ENCODE measurements at regions not wholly inside any gene's neighbourhood (a gene's known extent, or its start where the extent isn't known, plus 50 kb on each side); places are given as distances from the start of the nearest gene placed in this dataset.

GRCh38 chr6:6724539-6725467 is 136.3 kb downstream of the LY86 start:
- POLR2A ChIA-PET, result interaction anchor here (0.9 to 2.2 kb wide), 9 partner anchors 9 to 538 kb away, joined by 3 to 7 read pairs (median 3); no protein-coding TSS in a partner anchor
- BruUV-seq (replicated peaks), result no TSS peak
- intact Hi-C loops (cut with micrococcal nuclease), result loop anchor here (1.0 to 10.0 kb wide), 5 partner anchors 48 to 518 kb away; no protein-coding TSS in a partner anchor

GRCh38 chr6:6725468-6726209 is 137.1 kb downstream of the LY86 start:
- CTCF ChIA-PET, result interaction anchor here (0.6 to 2.7 kb wide), 15 partner anchors 11 to 778 kb away, joined by 3 to 25 read pairs (median 4); no protein-coding TSS in a partner anchor
- H3K27ac Mint-ChIP-seq (ENCODE audit: low read depth, unreplicated experiment), result no peak overlapping the region

More at GRCh38 chr6:6724539-6725467, 136.3 kb downstream of the LY86 start:
- TF ChIP-seq CTCF (IDR thresholded peaks at IDR 0.05; ENCODE audit: unreplicated experiment), result peak; percentile 82
- CTCF ChIA-PET, result interaction anchor here (0.5 to 2.8 kb wide), 46 partner anchors 10 to 1959 kb away, joined by 3 to 25 read pairs (median 4); no protein-coding TSS in a partner anchor
- Mint-ChIP-seq H3K27ac (ENCODE audit: low read depth, unreplicated experiment) (peak overlapping the region; percentile 72), H3K4me3 (ENCODE audit: unreplicated experiment) (peak overlapping the region; percentile 10), H3K27me3 (ENCODE audit: insufficient read depth, unreplicated experiment) (no peaks in the 10 kb centered on the region), H3K36me3 (ENCODE audit: insufficient read depth, unreplicated experiment) (no peaks in the 10 kb centered on the region), H3K4me1 (ENCODE audit: insufficient read depth, unreplicated experiment) (peaks cover 6% of the 10 kb centered on the region), H3K9me3 (ENCODE audit: unreplicated experiment) (no peaks in the 10 kb centered on the region)
- DNase-seq (ENCODE audit: unreplicated experiment), result peak; percentile 77

GRCh38 chr6:6728169-6728941 is 139.8 kb downstream of the LY86 start:
- ChIA-PET CTCF (interaction anchor here (0.6 to 2.6 kb wide), 7 partner anchors 7 to 515 kb away, joined by 3 to 20 read pairs (median 4); no protein-coding TSS in a partner anchor), POLR2A (interaction anchor here (0.6 to 1.8 kb wide), 5 partner anchors 10 to 468 kb away, joined by 3 to 6 read pairs (median 3); partner anchors contain the start of gene RREB1)
- Mint-ChIP-seq H3K4me3 (ENCODE audit: unreplicated experiment) (no peak overlapping the region), H3K27me3 (ENCODE audit: insufficient read depth, unreplicated experiment) (no peaks in the 10 kb centered on the region), H3K4me1 (ENCODE audit: insufficient read depth, unreplicated experiment) (peaks cover 17% of the 10 kb centered on the region), H3K9me3 (ENCODE audit: unreplicated experiment) (no peaks in the 10 kb centered on the region), H3K36me3 (ENCODE audit: insufficient read depth, unreplicated experiment) (peaks cover 6% of the 10 kb centered on the region), H3K27ac (ENCODE audit: low read depth, unreplicated experiment) (no peak overlapping the region)
- no peak for TF ChIP-seq CTCF (IDR thresholded peaks at IDR 0.05; ENCODE audit: unreplicated experiment)
- intact Hi-C loops (cut with micrococcal nuclease), result loop anchor here (10.0 kb wide), 1 partner anchor 186 kb away; no protein-coding TSS in a partner anchor
- no TSS peak for BruUV-seq (replicated peaks)
- no peak for DNase-seq (ENCODE audit: unreplicated experiment)

More at GRCh38 chr6:6725468-6726209, 137.1 kb downstream of the LY86 start:
- H3K27me3 Mint-ChIP-seq (ENCODE audit: insufficient read depth, unreplicated experiment), result no peaks in the 10 kb centered on the region
- intact Hi-C loops (cut with micrococcal nuclease), result loop anchor here (2.0 to 10.0 kb wide), 2 partner anchors 189 to 383 kb away; no protein-coding TSS in a partner anchor
- POLR2A ChIA-PET, result interaction anchor here (0.9 to 1.2 kb wide), 4 partner anchors 19 to 537 kb away, joined by 3 read pairs; no protein-coding TSS in a partner anchor
- DNase-seq (ENCODE audit: unreplicated experiment), result no peak
- H3K4me1 Mint-ChIP-seq (ENCODE audit: insufficient read depth, unreplicated experiment), result peaks cover 14% of the 10 kb centered on the region
- no peaks in the 10 kb centered on the region for H3K9me3 Mint-ChIP-seq (ENCODE audit: unreplicated experiment)
- H3K36me3 Mint-ChIP-seq (ENCODE audit: insufficient read depth, unreplicated experiment), result no peaks in the 10 kb centered on the region
- H3K4me3 Mint-ChIP-seq (ENCODE audit: unreplicated experiment), result no peak overlapping the region
- no peak for TF ChIP-seq CTCF (IDR thresholded peaks at IDR 0.05; ENCODE audit: unreplicated experiment)
- no TSS peak for BruUV-seq (replicated peaks)

Data from MCF 10A (cell line).